ENCODE measurements at regions not wholly inside any gene's neighbourhood (a gene's known extent, or its start where the extent isn't known, plus 50 kb on each side); places are given as distances from the start of the nearest gene placed in this dataset.

DNA sequence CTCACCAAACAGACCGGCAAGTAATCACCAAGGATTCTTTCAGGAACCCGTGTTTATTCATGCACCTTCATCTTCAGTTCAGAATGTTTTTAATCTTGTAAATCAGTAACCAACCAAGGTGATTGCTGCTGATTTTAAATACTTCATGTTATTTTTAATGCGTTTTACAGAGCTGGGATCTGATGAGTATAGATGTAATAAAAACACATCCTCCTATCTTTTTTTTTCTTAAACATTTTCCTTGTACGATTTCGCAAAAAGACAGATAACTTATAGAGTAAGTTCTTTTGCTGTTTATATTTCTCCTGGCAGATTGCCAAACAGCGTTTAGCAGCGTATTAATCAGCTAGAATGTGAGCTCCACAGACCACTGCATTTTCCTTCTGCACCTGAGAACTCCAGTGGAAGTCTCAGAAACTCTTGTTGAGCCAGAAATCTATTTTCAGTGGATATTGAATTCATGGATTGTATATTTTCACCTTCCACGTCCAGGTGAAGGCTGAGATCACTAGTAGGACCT is 397.8 kb upstream of the NRP1 start:
- TF ChIP-seq TAF1 (IDR thresholded peaks at IDR 0.05; ENCODE audit: low read depth, low read length), result no peak
- no peak for TF ChIP-seq POLR2AphosphoS5 (IDR thresholded peaks at IDR 0.05; ENCODE audit: low read depth, low read length)

Data from GM12891 (cell line).